GM18505 (cell line): ENCODE measurements at regions not wholly inside any gene's neighbourhood (a gene's known extent, or its start where the extent isn't known, plus 50 kb on each side); places are given as distances from the start of the nearest gene placed in this dataset.

Experiments used
- ATAC-seq: cut with Tn5 transposase; IDR thresholded peaks from one replicate; pipeline ENCODE4 v1.9.1; 2021; ENCODE audit not compliant: unreplicated experiment
- POLR2A ChIP-seq: IDR thresholded peaks from 4 replicates; pipeline ENCODE4 v1.6.1; 2011; ENCODE audit warnings: borderline replicate concordance; ENCODE audit not compliant: insufficient read depth, insufficient read length; ENCODE audit errors: extremely low read depth

- ATAC-seq, result no peak
- no peak for TF ChIP-seq POLR2A
These were observed 1327.8 kb upstream of the WWC1 start for GRCh38 chr5:166963596-166963995.

- no peak for ATAC-seq
- no peak for TF ChIP-seq POLR2A
These were observed 1313.5 kb upstream of the WWC1 start for GRCh38 chr5:166977911-166978422.

GRCh38 chr5:166979307-166979895, 1312.0 kb upstream of the WWC1 start:
- no peak for TF ChIP-seq POLR2A
- ATAC-seq, result no peak

GRCh38 chr5:166980666-166981065, 1310.8 kb upstream of the WWC1 start:
- TF ChIP-seq POLR2A, result no peak
- no peak for ATAC-seq

- no peak for TF ChIP-seq POLR2A
- no peak for ATAC-seq
These were observed 1309.2 kb upstream of the WWC1 start for GRCh38 chr5:166982226-166982625.

DNA sequence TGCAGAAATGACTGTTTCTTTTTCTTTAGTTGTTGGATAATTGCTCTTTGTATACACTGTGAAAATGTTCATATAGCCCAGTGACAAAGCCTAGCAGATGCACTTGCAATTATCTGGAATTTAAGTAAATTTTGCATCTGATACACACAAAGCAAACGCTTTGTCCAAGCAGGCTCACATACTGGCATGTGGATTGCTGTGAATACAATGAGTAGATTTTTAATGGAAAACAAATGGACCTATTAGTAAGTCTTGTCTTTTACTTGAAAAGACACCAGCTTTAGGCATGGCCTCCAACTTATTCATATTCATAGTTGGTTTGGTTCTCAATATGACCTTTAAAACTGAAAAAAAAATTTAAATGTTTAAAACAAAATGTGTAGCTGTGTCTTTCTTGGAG, 1299.8 kb upstream of the WWC1 start:
- no peak for TF ChIP-seq POLR2A

GRCh38 chr5:166992108-166992507, 1299.3 kb upstream of the WWC1 start:
- no peak for ATAC-seq
- TF ChIP-seq POLR2A, result no peak

More for the DNA sequence above, 1299.8 kb upstream of the WWC1 start:
- no peak for ATAC-seq

- no peak for ATAC-seq
These were observed 1298.3 kb upstream of the WWC1 start for GRCh38 chr5:166992874-166993722.

DNA sequence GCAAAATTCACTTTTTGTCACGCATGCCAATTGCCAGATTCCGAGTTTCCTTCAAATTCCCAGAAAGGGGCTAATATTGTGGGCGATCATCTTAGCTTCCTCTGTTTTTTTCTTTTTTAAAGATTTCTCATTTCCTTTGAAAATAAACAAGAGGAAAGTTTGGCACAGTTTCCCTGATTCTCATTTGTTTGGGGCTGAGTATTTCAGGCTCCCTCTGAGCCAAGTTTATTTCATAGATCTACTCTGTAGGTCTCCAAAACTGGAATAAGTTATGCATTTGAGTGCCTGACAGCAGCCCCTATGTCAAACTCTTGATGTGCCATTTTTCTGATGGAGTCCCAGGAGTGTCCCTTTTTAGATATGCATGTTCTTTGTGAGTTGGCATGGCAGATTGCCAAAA, 1297.2 kb upstream of the WWC1 start:
- no peak for ATAC-seq

More at GRCh38 chr5:166992874-166993722, 1298.3 kb upstream of the WWC1 start:
- no peak for TF ChIP-seq POLR2A

GRCh38 chr5:167001246-167001645, 1290.2 kb upstream of the WWC1 start:
- TF ChIP-seq POLR2A, result no peak
- ATAC-seq, result no peak

More for the DNA sequence above, 1297.2 kb upstream of the WWC1 start:
- no peak for TF ChIP-seq POLR2A

- no peak for TF ChIP-seq POLR2A
- ATAC-seq, result no peak
These were observed 1282.7 kb upstream of the WWC1 start for GRCh38 chr5:167008705-167009104.

DNA sequence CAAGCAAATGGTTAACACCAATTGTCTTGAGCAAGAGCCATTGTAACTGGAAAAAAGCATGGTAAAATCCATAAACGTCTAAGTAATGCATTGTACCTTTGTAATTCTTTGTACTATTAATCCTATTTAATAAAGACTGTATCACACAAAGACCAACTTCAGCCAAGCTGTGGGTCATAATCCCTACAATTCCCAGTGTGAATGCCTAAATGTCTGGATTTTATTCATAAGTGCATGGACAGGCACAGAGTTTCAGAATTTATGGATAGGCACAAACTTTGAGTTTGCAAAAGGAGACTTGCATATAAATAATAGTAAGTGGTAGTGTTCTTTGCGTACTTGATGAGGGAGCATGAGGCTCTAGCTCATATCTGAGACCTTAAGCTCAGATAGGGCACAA, 1280.2 kb upstream of the WWC1 start:
- no peak for TF ChIP-seq POLR2A
- no peak for ATAC-seq

GRCh38 chr5:167012123-167013034, 1279.1 kb upstream of the WWC1 start:
- no peak for TF ChIP-seq POLR2A
- no peak for ATAC-seq
